ENCODE measurements at regions not wholly inside any gene's neighbourhood (a gene's known extent, or its start where the extent isn't known, plus 50 kb on each side); places are given as distances from the start of the nearest gene placed in this dataset.

- no peak for TF ChIP-seq CTCF (IDR thresholded peaks at IDR 0.05; ENCODE audit: low read depth, low read length, poor library complexity, severe bottlenecking)
- TF ChIP-seq EZH2phosphoT487 (IDR thresholded peaks at IDR 0.05; ENCODE audit: borderline replicate concordance, low read length): no peak
These were observed 61.0 kb downstream of the FAM50B start for GRCh38 chr6:3910106-3910663.

Measured in DOHH2 (cell line).